ENCODE measurements at regions not wholly inside any gene's neighbourhood (a gene's known extent, or its start where the extent isn't known, plus 50 kb on each side); places are given as distances from the start of the nearest gene placed in this dataset.
"Not testable (repeated sequence)": the region's sequence is repeated elsewhere in the genome, so short reads cannot be mapped to it uniquely, and the experiment has no call there.

DNA sequence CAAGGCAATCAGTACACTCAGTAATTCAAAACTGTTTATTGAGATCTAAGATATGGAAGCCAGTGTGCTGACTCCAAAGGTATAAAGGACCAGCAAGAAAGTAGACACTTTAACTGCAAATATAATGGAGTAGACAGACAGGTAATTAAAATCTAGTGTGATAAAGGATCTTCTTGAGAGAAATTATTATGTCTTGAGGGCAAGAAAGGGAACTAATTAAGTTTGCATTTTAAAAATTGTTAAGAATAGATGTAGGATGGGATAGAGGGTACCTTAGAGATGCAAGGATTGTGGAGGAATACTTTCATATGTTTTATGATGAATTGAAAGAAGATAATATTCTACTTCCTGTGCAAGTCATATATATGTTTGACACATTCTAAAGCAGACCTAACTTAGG lies 825.3 kb downstream of the LTN1 start:
- Histone ChIP-seq H3K27ac (ENCODE audit: low read depth, low read length) (no peak overlapping the region), H3K9me3 (ENCODE audit: control insufficient read depth, insufficient read depth, low read length) (no peaks in the 10 kb centered on the region; the same call in 1 of the 2 replicates), H3K27me3 (ENCODE audit: control insufficient read depth, insufficient read depth, low read length) (no peaks in the 10 kb centered on the region), H3K4me3 (ENCODE audit: low read depth, low read length) (no peak overlapping the region)
- no peak for DNase-seq (ENCODE audit: low read depth, low spot score)
- CTCF ChIA-PET = no interaction called here
- TF ChIP-seq CTCF (IDR thresholded peaks at IDR 0.05; ENCODE audit: low read depth, low read length) = no peak
- POLR2A ChIA-PET = no interaction called here

- POLR2A ChIA-PET; H3K27me3 ChIP-seq (ENCODE audit: control insufficient read depth, insufficient read depth, low read length); CTCF ChIA-PET; H3K4me3 ChIP-seq (ENCODE audit: low read depth, low read length); DNase-seq (ENCODE audit: low read depth, low spot score); H3K9me3 ChIP-seq (ENCODE audit: control insufficient read depth, insufficient read depth, low read length); H3K27ac ChIP-seq (ENCODE audit: low read depth, low read length): not testable (repeated sequence)
Measured at GRCh38 chr21:28164519-28164918, 828.2 kb downstream of the LTN1 start.

DNA sequence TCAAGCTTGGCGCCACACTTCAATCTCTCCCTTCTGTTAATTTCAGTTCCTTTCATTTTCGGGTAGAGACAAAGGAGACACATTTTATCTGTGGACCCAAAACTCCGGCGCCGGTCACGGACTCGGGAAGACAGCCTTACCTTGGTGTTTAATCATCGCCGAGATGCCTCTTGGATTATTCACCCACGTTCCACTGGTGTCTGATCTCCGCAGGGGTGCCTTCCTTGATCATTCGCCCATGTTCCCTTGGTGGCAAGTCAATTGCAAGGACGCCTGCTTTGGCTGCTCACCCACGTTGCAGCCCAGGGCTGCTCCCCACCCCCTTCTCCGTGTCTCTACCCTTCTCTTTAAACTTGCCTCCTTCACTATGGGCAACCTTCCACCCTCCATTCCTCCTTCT lies 830.6 kb downstream of the LTN1 start:
- POLR2A ChIA-PET; DNase-seq (ENCODE audit: low read depth, low spot score); H3K4me3 ChIP-seq (ENCODE audit: low read depth, low read length); H3K9me3 ChIP-seq (ENCODE audit: control insufficient read depth, insufficient read depth, low read length); H3K27me3 ChIP-seq (ENCODE audit: control insufficient read depth, insufficient read depth, low read length); CTCF ChIA-PET; H3K27ac ChIP-seq (ENCODE audit: low read depth, low read length): not testable (repeated sequence)

DNA sequence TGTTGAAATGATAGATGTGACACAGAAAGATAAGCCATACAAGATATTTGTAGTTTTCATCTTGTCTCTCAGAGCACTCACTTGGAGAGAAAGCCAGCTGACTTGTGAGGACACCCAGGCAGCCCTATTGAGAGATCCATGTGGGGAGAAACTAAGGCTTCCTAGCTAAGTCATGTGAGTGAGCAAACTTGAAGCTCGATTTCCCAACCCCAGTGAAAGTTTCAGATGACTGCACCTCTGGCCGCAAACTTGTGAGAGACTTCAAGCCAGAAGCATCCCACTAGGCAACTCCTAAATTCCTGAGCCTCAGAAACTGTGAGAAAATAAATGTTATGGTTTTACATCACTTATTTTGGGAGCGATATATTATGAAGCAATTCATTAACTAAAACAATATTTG lies 832.3 kb downstream of the LTN1 start:
- TF ChIP-seq CTCF (IDR thresholded peaks at IDR 0.05; ENCODE audit: low read depth, low read length) = no peak
- ChIA-PET CTCF (no interaction called here), POLR2A (no interaction called here)
- DNase-seq (ENCODE audit: low read depth, low spot score) = no peak
- H3K27ac ChIP-seq (ENCODE audit: low read depth, low read length) = no peak overlapping the region
- no peaks in the 10 kb centered on the region for H3K27me3 ChIP-seq (ENCODE audit: control insufficient read depth, insufficient read depth, low read length)
- H3K9me3 ChIP-seq (ENCODE audit: control insufficient read depth, insufficient read depth, low read length) = no peaks in the 10 kb centered on the region; the same call in 1 of the 2 replicates
- H3K4me3 ChIP-seq (ENCODE audit: low read depth, low read length) = no peak overlapping the region

DNA sequence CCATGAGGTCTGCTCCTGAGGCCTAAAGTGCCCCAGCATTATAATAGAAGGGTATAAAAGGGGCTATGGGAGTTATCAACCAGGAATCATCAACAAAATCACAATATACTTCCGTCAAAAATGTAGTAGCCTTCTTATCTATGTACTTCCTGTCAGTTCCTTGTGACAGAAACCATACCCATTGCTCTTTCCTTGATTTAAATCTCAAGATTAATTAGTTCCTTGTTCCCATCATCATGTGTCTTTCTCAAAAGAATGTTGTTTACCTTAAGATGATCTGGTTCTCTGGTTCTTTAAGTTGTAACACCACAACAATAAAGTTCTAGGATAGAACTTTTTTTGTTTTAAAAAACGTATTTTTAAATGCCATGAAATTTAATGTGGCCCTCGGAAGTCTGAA lies 833.3 kb downstream of the LTN1 start:
- no peak for DNase-seq (ENCODE audit: low read depth, low spot score)
- no peak for TF ChIP-seq CTCF (IDR thresholded peaks at IDR 0.05; ENCODE audit: low read depth, low read length)
- no peak overlapping the region for H3K4me3 ChIP-seq (ENCODE audit: low read depth, low read length)
- H3K9me3 ChIP-seq (ENCODE audit: control insufficient read depth, insufficient read depth, low read length) = no peaks in the 10 kb centered on the region; the same call in 1 of the 2 replicates
- H3K27ac ChIP-seq (ENCODE audit: low read depth, low read length) = no peak overlapping the region
- H3K27me3 ChIP-seq (ENCODE audit: control insufficient read depth, insufficient read depth, low read length) = no peaks in the 10 kb centered on the region
- ChIA-PET POLR2A (no interaction called here), CTCF (no interaction called here)

DNA sequence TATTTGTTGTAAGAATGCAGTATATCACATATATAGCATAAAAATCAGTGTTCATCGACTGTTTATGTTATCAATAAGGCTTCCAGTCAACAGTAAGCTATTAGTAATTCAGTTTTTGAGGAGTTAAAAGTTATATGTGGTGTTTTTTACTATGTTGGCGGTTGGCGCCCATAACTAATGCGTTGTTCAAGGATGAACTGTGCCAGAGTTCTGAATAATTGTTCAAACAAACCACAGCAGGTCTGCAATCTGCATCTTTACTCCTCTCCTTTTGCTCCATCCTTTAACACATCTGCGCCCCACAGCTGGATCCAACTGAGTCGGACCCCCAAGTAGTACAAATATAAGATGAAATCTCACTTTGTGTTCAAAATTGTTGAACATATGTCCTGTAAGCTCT lies 836.1 kb downstream of the LTN1 start:
- ChIA-PET CTCF (interaction anchor here (0.6 kb wide), 1 partner anchor 58 kb away, joined by 3 read pairs; no protein-coding TSS in a partner anchor), POLR2A (no interaction called here)
- Histone ChIP-seq H3K4me3 (ENCODE audit: low read depth, low read length) (no peak overlapping the region), H3K27me3 (ENCODE audit: control insufficient read depth, insufficient read depth, low read length) (no peaks in the 10 kb centered on the region), H3K9me3 (ENCODE audit: control insufficient read depth, insufficient read depth, low read length) (no peaks in the 10 kb centered on the region), H3K27ac (ENCODE audit: low read depth, low read length) (no peak overlapping the region)
- no peak for TF ChIP-seq CTCF (IDR thresholded peaks at IDR 0.05; ENCODE audit: low read depth, low read length)
- no peak for DNase-seq (ENCODE audit: low read depth, low spot score)
